ENCODE measurements at regions not wholly inside any gene's neighbourhood (a gene's known extent, or its start where the extent isn't known, plus 50 kb on each side); places are given as distances from the start of the nearest gene placed in this dataset.

DNA sequence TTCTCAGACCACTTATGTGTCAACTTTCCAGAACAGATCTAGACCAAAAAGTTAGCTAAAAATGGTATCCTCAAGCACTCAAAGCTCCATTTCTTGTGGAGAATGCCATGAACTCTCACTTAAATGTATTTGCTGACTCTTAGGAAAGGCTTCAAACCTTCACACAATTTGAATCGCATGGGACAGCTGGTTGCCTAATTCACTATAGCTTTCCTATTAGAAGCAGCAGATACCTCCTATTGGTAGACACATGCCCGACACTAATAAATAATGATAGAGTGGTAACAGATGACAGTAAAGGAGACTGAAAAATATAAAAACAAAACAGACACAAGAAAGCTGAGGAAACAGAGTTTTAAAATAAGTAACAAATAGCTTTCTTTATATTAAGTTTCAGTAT, 818.5 kb downstream of the XPNPEP1 start:
- Histone ChIP-seq H3K4me3 (no peak overlapping the region), H3K4me1 (no peaks in the 10 kb centered on the region), H3K27me3 (no peaks in the 10 kb centered on the region), H3K9me3 (no peaks in the 10 kb centered on the region), H3K36me3 (no peaks in the 10 kb centered on the region), H3K27ac (no peak overlapping the region)
- TF ChIP-seq, protein P1, sequence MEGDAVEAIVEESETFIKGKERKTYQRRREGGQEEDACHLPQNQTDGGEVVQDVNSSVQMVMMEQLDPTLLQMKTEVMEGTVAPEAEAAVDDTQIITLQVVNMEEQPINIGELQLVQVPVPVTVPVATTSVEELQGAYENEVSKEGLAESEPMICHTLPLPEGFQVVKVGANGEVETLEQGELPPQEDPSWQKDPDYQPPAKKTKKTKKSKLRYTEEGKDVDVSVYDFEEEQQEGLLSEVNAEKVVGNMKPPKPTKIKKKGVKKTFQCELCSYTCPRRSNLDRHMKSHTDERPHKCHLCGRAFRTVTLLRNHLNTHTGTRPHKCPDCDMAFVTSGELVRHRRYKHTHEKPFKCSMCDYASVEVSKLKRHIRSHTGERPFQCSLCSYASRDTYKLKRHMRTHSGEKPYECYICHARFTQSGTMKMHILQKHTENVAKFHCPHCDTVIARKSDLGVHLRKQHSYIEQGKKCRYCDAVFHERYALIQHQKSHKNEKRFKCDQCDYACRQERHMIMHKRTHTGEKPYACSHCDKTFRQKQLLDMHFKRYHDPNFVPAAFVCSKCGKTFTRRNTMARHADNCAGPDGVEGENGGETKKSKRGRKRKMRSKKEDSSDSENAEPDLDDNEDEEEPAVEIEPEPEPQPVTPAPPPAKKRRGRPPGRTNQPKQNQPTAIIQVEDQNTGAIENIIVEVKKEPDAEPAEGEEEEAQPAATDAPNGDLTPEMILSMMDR (IDR thresholded peaks at IDR 0.05), result no peak
- 95 to 97% methylated on average over 2 of the region's 2 CpGs for WGBS, 2 donors
- no peak for DNase-seq (ENCODE audit: low spot score in 2 of 2)

DNA sequence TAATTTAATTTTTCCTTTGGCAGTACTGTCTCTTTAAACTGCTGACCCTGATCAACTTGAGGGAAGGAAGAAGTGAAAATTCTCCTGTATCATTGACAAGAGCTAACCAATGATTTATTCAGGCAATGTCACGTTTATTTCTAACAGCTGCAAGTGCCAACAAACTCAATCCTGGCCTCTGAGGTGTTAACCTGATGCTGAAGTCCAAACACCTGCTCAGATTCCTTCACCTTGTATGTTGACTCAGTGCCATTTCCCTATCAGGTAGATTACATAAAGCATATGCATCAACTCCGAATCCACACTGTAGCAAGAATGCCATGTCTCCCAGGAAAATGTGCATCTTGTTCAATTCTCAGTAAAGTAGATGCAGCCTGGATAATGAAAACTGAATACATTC, 820.0 kb downstream of the XPNPEP1 start:
- H3K9me3 ChIP-seq, result no peaks in the 10 kb centered on the region
- no peak for TF ChIP-seq POLR2A (IDR thresholded peaks at IDR 0.05)
- TF ChIP-seq EP300 (IDR thresholded peaks at IDR 0.05), result no peak
- TF ChIP-seq, protein P1 (IDR thresholded peaks at IDR 0.05), result no peak
- DNase-seq (ENCODE audit: low spot score in 2 of 2), result no peak
- H3K27me3 ChIP-seq, result no peaks in the 10 kb centered on the region
- H3K4me3 ChIP-seq, result no peak overlapping the region
- H3K36me3 ChIP-seq, result no peaks in the 10 kb centered on the region
- WGBS, 2 donors, result 64 to 77% methylated on average over 2 of the region's 2 CpGs
- no peak overlapping the region for H3K27ac ChIP-seq
- H3K4me1 ChIP-seq, result no peaks in the 10 kb centered on the region

DNA sequence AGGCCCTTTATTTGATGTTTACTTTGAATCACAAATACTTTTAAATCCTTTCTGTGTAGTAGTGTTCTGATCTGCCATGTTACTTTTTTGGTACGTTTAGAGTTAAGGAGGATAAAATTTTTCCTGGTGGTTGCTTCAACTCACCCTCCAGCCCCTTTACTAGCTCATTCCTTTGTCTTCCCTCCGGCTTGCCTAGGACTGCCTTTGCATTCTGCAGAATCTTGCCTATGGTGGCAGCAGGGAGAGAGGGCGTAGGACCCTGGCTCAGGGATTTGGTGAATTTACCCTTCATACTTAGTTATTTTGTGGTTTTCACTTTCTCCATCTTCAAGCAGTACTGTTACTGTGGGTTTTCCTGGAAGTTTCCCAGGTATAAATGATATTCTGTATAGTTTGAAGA, 833.5 kb downstream of the XPNPEP1 start:
- TF ChIP-seq, protein P1 (IDR thresholded peaks at IDR 0.05), result no peak
- no peak for TF ChIP-seq EP300 (IDR thresholded peaks at IDR 0.05)
- no peak for TF ChIP-seq POLR2A (IDR thresholded peaks at IDR 0.05)
- 47 to 55% methylated on average over 3 of the region's 3 CpGs for WGBS, 2 donors
- Histone ChIP-seq H3K4me1 (no peaks in the 10 kb centered on the region), H3K27ac (no peak overlapping the region), H3K36me3 (no peaks in the 10 kb centered on the region), H3K4me3 (no peak overlapping the region), H3K27me3 (no peaks in the 10 kb centered on the region), H3K9me3 (peaks cover 0 to 15% (median 0%) of the 10 kb centered on the region in 4 donors)
- DNase-seq (ENCODE audit: low spot score in 2 of 2), result no peak

DNA sequence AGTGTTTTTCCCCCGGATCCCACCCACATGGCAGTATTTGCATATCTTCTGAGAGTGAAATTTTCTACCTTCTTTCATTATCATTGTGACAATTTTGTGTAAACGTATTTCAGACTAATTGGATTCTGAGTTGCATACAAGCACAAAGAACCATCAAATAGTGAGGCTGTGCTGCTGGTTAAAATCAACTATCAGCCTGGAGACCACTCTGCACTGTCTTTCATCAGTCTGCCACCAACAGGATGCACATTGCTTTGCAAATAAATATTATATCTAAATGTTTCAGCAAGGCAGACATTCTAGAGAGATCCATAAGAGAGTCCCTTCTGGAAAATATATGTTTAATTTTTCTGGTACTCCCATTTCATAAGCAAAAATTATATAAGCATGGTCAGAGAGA, 851.8 kb downstream of the XPNPEP1 start:
- no peaks in the 10 kb centered on the region for H3K27me3 ChIP-seq
- no peak for TF ChIP-seq POLR2A (IDR thresholded peaks at IDR 0.05)
- TF ChIP-seq, protein P1 (IDR thresholded peaks at IDR 0.05), result no peak
- no peak for TF ChIP-seq EP300 (IDR thresholded peaks at IDR 0.05)
- 23 to 33% methylated on average over 2 of the region's 2 CpGs for whole genome bisulfite sequencing, 2 donors
- H3K9me3 ChIP-seq, result no peaks in the 10 kb centered on the region
- no peak overlapping the region for H3K4me3 ChIP-seq
- H3K27ac ChIP-seq, result no peak overlapping the region
- DNase-seq (ENCODE audit: low spot score in 2 of 2), result no peak
- H3K4me1 ChIP-seq, result no peaks in the 10 kb centered on the region
- H3K36me3 ChIP-seq, result no peaks in the 10 kb centered on the region

DNA sequence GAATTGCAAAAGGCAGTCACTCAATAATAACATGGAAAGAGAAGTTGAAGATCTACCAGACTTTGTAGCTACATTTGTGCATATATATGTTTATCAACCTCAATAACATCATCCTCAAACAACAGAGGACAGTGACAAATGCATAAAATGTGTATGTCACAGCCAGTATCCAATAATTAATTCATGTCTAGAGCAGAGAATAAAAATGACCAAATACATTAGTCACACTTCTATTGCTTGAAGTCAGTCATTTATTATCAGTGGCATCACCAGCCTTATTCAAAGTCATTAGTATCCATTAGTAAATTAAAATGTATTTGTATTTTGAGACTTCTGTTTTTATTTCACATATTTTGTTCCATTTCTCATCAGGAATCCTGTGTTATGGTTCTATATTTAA, 852.8 kb downstream of the XPNPEP1 start:
- H3K4me3 ChIP-seq, result no peak overlapping the region
- no peak overlapping the region for H3K27ac ChIP-seq
- no peak for DNase-seq (ENCODE audit: low spot score in 2 of 2)
- no peaks in the 10 kb centered on the region for H3K27me3 ChIP-seq
- TF ChIP-seq, protein P1 (IDR thresholded peaks at IDR 0.05), result no peak
- TF ChIP-seq EP300 (IDR thresholded peaks at IDR 0.05), result no peak
- TF ChIP-seq POLR2A (IDR thresholded peaks at IDR 0.05), result no peak
- no peaks in the 10 kb centered on the region for H3K4me1 ChIP-seq
- no peaks in the 10 kb centered on the region for H3K36me3 ChIP-seq
- no peaks in the 10 kb centered on the region for H3K9me3 ChIP-seq

Measured in tibial nerve (tissue), 4 donors.